ENCODE measurements at regions not wholly inside any gene's neighbourhood (a gene's known extent, or its start where the extent isn't known, plus 50 kb on each side); places are given as distances from the start of the nearest gene placed in this dataset.

GRCh38 chr2:173802518-173802917, 162.7 kb downstream of the SP3 start:
- DNase-seq (ENCODE audit: insufficient read length, low spot score) (no peak), FAIRE-seq (no peak)
- no peak for TF ChIP-seq CTCF (IDR thresholded peaks at IDR 0.05; ENCODE audit: insufficient read depth, missing control alignments)

- DNase-seq (ENCODE audit: insufficient read length, low spot score), result no peak
- no peak for TF ChIP-seq CTCF (IDR thresholded peaks at IDR 0.05; ENCODE audit: insufficient read depth, missing control alignments)
- FAIRE-seq, result no peak
These were observed 161.7 kb downstream of the SP3 start for GRCh38 chr2:173803449-173803848.

GRCh38 chr2:173806761-173807160, 158.4 kb downstream of the SP3 start:
- FAIRE-seq (no peak), DNase-seq (ENCODE audit: insufficient read length, low spot score) (no peak)
- no peak for TF ChIP-seq CTCF (IDR thresholded peaks at IDR 0.05; ENCODE audit: insufficient read depth, missing control alignments)

DNA sequence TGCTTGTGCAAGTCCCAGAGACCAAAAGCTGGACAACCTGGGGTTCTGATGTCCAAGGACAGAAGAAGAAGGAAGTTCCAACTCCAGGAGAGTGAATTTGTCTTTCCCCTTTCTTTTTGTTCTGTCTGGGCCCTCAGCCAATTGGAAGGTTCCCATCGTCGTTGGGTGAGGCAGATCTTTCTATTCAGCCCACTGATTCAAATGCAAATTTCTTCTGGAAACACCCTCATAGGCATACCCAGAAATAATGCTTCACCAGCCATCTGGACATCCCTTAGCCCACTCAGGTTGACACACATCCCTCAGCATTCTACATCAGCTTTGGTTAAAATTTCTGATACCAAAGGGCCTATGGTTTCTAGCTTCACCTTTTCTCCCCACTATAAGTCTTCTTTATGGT, 156.5 kb downstream of the SP3 start:
- TF ChIP-seq CTCF (IDR thresholded peaks at IDR 0.05; ENCODE audit: insufficient read depth, missing control alignments), result no peak
- DNase-seq (ENCODE audit: insufficient read length, low spot score) (no peak), FAIRE-seq (no peak)

DNA sequence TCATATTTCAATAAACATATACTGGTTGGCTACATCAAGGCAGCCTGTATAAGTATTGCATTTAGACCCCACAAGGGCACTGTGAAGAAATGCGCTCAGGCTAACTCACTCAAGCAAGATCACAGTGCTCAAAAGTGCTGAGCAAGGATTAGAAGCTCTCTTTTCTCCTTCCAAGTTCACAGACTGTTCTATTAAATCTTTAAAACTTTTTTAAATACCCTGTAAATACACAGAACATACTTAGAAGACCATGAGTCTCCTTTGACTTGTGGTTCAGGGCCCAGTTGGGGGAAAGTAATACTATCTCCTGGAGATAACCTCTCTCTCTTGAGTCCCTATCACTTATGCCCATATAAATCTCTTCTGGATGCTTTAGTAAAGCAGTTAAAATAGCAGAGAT, 152.9 kb downstream of the SP3 start:
- DNase-seq (ENCODE audit: insufficient read length, low spot score), result no peak
- no peak for TF ChIP-seq CTCF (IDR thresholded peaks at IDR 0.05; ENCODE audit: insufficient read depth, missing control alignments)
- FAIRE-seq, result no peak

DNA sequence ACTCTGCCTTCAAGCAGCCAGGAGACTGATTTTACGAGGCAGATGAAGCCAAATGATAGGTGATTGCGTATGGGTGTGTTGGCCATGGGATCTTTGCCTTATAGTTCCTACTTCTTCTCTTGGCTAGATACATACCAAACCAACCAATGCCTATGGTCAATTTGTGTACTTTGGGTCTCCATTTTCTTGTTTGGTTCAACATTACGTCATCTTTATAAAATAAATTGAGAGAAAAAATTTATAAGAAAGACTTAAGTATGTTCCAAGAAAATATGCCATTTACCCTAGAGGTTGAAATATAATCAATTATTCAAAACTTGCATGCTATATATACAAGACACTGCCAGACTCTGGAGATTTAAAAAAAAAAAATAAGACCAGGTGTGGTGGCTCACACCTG, 150.9 kb downstream of the SP3 start:
- no peak for FAIRE-seq

GRCh38 chr2:173815772-173816171, 149.4 kb downstream of the SP3 start:
- TF ChIP-seq CTCF (IDR thresholded peaks at IDR 0.05; ENCODE audit: insufficient read depth, missing control alignments), result no peak
- no peak for DNase-seq (ENCODE audit: insufficient read length, low spot score)
- no peak for FAIRE-seq

More for the DNA sequence above, 150.9 kb downstream of the SP3 start:
- TF ChIP-seq CTCF (IDR thresholded peaks at IDR 0.05; ENCODE audit: insufficient read depth, missing control alignments), result no peak
- no peak for DNase-seq (ENCODE audit: insufficient read length, low spot score)
